ENCODE measurements at regions not wholly inside any gene's neighbourhood (a gene's known extent, or its start where the extent isn't known, plus 50 kb on each side); places are given as distances from the start of the nearest gene placed in this dataset.

GRCh38 chr3:74442683-74443082 lies 171.8 kb downstream of the CNTN3 start:
- TF ChIP-seq CTCF (IDR thresholded peaks at IDR 0.05) (no peak), POLR2A (IDR thresholded peaks at IDR 0.05) (no peak), POLR2AphosphoS5 (IDR thresholded peaks at IDR 0.05) (no peak)

All from prostate gland (tissue), 2 donors.